HG03439 (cell line): ENCODE measurements at regions not wholly inside any gene's neighbourhood (a gene's known extent, or its start where the extent isn't known, plus 50 kb on each side); places are given as distances from the start of the nearest gene placed in this dataset.

Experiments used
- ATAC-seq: cut with Tn5 transposase; IDR thresholded peaks from one replicate; pipeline ENCODE4 v1.9.1; 2021; ENCODE audit warnings: mild to moderate bottlenecking, moderate library complexity; ENCODE audit not compliant: unreplicated experiment

DNA sequence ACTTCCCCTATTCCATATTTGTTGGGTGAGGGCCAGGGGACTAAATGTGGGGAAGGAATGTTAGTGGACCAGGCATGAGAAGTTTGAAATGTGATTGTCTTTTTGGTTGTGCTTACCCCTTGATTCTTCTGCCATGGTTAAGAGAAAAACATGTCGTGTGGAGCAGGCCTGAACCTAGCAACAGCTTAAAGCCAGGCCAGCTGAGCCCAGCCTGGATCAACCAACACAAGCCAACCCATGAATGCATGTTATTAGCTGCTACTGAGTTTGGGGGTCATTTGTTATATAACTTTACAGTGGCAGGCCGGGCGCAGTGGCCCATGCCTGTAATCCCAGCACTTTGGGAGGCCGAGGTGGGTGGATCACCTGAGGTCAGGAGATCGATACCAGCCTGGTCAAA, 52.4 kb upstream of the TRIO start:
- no peak for ATAC-seq

DNA sequence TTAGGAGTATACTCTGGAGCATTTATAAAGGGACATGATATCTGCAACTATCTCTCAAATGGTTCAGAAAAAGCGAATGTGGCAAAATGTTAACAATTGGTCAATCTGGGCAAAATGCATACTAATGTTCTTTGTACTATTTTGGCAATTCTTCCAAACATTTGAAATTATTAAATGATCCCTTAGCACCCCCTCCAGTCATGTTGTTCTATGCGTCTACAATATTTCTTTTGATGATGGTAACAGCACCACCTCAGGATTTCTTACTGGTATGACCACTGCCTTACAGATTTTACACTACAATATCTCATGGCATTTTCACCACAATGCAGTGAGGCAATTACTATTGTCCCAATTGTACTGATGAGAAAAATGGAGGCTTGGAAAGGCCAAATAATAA, 52.9 kb upstream of the TRIO start:
- ATAC-seq, result no peak

GRCh38 chr5:14089198-14089597, 53.9 kb upstream of the TRIO start:
- ATAC-seq, result no peak

- ATAC-seq, result no peak
These were observed 56.9 kb upstream of the TRIO start for GRCh38 chr5:14086261-14086660.

- no peak for ATAC-seq
These were observed 60.2 kb upstream of the TRIO start for GRCh38 chr5:14082973-14083372.

DNA sequence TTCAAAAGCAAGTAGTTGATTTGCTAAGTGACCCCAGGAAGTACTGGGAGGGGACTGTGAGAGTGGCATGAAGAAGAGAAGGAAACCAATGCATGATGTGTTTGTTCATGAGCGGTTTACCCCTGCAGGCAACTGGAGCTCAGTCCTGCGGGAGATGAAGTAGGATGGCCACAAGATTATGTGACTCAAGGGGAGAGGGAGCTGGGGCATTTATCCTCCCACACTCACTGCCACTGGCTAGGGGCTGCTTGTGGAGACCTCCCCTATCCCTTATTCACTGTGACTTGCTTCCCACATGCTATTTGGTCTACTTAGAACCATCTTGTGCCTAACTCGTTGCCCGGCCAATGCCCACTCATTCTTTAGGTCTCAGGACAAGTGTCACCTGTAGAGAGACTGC, 60.6 kb upstream of the TRIO start:
- no peak for ATAC-seq

- ATAC-seq, result no peak
These were observed 61.4 kb upstream of the TRIO start for GRCh38 chr5:14081791-14082190.

DNA sequence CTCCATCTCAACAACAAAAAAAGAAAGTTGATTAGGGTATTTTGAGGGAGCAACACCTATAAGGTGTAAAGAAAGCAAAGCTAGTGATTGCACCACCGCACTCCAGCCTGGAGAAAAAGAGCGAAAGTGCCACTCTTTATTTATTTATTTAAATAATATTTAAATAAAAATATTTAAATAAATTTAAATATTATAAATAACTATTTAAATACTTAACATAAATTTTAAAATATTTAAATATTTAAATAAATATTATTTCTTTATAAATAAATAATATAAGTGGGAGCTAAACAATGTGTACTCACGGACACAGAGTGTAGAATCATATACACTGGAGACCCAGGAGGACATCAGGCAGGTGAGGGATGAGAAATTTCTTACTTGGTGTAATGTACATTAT, 64.4 kb upstream of the TRIO start:
- no peak for ATAC-seq

DNA sequence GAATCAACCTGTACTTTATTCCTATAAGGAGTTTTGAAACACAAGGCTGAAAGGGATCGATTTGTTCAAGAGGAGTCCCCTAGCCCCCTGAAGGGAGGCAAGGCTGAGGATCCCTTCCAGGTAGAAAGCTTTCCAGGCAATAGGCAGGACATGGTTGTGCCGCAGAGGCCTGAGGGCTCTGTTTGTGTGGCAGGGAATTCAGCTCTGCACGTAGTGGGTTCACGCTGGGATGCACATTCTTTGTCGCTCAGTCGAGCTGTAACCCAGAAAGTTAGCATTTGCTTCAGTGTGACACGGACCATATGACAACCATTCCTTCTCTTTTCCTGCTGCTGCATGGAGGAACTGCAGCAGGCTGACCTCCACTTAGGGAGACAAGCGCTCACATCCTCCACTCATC, 65.6 kb upstream of the TRIO start:
- no peak for ATAC-seq

GRCh38 chr5:14076561-14076960, 66.6 kb upstream of the TRIO start:
- no peak for ATAC-seq

- no peak for ATAC-seq
These were observed 67.2 kb upstream of the TRIO start for GRCh38 chr5:14075937-14076336.

GRCh38 chr5:14071433-14071832, 71.7 kb upstream of the TRIO start:
- no peak for ATAC-seq

- no peak for ATAC-seq
These were observed 74.1 kb upstream of the TRIO start for GRCh38 chr5:14069021-14069420.

DNA sequence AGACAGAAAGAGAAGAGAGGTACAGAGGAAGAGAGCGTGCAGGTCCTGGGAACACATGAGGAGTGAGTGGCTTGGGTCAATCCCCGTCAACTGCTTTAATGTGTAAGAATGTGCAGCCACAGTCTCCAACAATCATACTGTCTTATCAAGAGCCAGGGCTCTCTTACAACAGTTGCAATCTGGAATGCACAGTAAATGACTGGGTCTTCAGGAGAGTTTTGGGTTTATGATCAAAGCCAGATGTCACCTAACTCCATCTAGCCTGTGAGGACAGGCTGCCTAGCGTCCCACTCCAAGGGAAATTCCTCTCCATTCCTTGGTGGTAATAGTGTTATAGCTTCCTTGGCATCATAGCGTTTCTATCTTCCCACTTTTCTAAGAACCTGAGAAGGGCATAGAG, 75.0 kb upstream of the TRIO start:
- ATAC-seq, result no peak

DNA sequence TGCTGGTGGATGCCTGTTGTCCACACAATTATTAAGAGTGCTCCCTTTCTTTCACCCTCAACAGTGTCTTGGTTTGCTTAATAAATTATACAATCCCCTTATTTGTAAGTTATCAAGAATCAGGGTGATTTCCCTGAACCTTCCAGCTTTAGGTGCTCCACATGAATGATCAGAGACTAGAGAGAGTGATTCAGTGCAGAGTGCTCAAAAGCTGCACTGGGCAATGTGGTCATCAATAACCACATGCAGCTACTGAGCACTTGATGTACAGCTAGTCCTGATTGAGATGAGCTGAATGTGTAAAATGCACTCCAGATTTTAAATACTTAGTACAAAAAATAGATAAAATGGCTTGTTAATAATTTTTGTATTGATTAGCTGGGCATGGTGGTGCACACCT, 76.8 kb upstream of the TRIO start:
- no peak for ATAC-seq

DNA sequence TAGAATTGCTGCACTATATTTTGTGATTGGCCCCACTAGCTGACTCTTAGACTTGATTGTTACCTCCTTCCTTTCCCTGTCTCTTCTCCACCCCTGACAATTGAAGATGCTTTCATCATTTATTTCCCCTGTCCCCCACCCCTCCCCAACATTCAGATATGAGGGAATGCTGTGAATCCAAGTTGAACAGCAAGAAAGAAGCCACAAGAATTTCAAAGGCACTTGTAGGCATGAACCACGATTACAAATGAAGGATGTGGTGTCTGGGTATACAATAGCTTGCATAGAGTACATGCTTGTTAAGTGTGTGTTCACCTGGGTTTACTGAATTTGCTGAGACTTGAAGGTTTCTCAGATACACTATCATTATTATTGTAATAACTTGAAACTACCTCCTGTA, 78.3 kb upstream of the TRIO start:
- ATAC-seq, result no peak

GRCh38 chr5:14063691-14064090, 79.5 kb upstream of the TRIO start:
- no peak for ATAC-seq

DNA sequence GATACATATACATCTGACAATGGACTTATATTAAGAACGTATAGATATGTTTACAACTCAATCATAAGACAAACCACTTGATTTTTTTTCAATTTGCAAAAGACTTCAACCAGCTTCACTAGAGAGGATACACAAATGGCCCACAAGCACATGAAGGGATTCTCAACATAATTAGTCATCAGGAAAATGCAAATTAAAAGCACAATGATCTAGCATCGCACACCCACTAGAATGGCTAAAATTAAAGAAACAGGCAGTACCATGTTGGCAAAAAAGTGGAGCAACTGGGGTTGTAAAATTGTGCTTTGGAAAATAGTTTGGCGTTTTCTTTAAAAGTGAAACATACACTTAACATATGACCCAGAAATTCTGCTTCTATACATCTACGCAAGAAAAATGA, 80.0 kb upstream of the TRIO start:
- no peak for ATAC-seq

DNA sequence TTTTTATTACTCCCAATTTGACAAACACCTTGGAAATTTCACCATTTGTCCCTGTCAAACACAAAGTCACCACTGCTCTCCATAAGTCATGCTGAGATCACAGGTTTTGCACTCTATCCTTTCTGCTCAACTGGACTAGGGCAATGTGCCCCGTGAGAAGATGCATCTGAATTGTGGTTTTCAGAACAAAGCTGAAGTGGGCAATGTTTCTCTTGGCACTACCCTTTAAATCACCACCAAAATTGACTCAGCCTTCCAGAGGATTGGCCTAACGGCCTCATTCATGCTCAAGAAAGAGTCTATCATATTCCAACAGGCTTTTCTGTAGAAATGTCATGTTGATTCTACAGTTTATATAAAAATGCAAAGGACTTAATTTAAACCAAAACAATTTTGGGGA, 81.0 kb upstream of the TRIO start:
- ATAC-seq, result no peak

DNA sequence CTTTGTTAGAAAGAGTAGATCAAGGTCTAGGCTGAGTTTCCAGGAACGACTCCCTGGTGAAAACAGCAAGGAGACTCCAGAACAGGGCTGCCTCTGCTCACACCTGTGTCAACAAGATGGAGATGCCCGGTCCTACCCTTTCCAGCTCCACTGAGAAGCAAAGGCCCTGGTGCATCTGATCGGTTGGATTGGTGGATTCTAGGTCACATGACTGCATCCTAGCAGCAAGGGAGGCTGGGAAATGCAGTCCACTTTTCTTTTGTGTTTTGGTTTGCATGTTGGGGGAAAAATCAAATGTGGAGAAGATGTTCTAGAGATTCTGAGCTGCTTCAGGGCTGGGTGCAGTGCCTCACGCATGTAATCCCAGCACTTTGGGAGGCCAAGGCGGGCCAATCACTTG, 82.0 kb upstream of the TRIO start:
- no peak for ATAC-seq

GRCh38 chr5:14060218-14060617, 82.9 kb upstream of the TRIO start:
- ATAC-seq, result no peak

DNA sequence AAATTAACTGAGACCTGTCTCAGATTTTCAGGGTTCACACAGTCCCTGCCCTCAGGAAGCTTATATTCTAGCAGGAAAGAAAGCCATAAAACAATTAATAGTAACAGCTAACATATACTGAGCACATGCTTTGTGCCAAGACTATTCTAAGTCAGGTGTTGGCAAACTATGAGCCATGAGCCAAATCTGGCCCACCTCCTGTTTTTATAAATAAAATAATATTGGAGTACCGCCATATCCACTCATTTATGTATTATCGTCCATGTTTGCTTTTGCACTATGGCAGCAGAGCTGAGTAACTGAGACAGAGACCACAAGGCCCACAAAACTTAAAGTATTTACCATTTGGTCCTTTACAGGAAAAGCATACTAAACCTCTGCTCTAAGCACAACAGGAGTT, 83.3 kb upstream of the TRIO start:
- no peak for ATAC-seq

- no peak for ATAC-seq
These were observed 85.9 kb upstream of the TRIO start for GRCh38 chr5:14057289-14057688.

GRCh38 chr5:14056039-14056438, 87.1 kb upstream of the TRIO start:
- no peak for ATAC-seq
